HG03064 (cell line): ENCODE measurements at regions not wholly inside any gene's neighbourhood (a gene's known extent, or its start where the extent isn't known, plus 50 kb on each side); places are given as distances from the start of the nearest gene placed in this dataset.

Experiments
- ATAC-seq: cut with Tn5 transposase; IDR thresholded peaks from one replicate; pipeline ENCODE4 v1.9.1; 2021; ENCODE audit warnings: low read depth; ENCODE audit not compliant: unreplicated experiment

DNA sequence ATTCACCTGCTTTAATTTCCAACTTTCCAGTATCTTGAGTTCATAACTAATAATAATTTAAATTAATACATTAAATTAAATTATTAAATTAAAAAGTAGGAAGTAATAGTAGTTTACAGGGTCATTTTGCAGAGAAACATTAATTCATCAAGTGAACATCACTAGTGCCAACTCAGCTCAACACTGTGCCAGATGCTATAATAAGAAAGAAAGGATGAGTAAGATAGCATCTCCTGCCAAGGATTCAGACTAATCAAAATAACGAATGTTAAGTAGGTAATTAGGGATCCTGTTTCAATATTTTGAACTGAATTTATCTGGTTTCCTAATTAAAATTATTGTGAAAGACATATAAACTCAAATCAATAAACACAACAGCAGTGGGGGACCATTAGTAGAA is 596.7 kb downstream of the SLC6A15 start:
- no peak for ATAC-seq

DNA sequence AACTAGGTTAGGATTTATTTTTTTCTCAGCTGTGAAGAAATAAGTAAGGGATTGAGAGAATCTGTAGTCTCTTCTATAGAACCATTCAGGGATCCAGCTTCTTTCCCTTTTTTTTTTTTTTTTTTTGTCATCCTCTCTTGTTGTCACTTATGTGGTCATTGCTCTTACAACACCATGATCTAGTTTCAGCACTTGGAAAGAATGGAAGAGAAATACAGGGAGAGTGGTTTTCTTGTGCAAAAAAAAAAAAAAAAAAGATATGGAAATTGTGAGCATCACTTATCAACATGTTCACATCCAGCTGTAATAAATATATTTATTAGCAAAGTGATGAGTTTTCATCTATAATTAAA is 599.3 kb downstream of the SLC6A15 start:
- no peak for ATAC-seq

DNA sequence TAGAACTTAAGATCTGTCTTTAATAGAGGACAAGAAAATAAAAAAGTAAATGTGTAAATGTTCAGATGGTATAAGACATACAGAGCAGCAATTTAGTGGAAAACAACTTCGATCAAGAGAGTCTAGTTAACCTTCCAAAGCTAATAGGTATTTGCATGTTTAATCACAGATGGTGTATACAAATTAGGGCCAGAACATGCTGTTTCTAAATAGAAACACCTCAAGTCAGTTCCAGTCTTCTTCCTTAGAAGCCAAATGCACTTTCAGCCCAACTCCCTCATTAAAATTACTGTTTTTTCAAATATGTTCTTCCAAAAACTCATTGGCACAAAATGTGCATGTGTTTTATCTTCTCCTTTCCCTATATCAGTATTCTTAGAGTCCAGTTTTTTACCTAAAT is 604.4 kb downstream of the SLC6A15 start:
- ATAC-seq, result no peak

DNA sequence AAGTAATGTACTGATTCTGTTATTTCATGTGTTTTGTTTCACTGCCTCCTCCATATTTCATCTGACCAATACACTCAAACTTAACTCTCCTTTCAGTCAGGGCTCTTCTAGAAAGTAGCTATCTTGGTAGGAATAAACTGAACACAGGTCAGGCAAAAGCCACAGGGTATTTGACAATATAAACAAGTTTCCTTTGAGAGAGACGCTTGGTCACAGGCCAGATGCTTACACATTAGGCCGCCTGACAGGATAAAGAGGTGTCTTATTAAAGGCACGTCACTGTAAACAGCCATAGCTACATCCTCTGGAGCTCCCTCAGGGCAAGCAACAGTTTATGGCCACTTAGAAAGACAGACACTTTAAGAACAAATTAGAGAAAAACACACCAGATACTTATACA is 607.5 kb downstream of the SLC6A15 start:
- ATAC-seq, result no peak

DNA sequence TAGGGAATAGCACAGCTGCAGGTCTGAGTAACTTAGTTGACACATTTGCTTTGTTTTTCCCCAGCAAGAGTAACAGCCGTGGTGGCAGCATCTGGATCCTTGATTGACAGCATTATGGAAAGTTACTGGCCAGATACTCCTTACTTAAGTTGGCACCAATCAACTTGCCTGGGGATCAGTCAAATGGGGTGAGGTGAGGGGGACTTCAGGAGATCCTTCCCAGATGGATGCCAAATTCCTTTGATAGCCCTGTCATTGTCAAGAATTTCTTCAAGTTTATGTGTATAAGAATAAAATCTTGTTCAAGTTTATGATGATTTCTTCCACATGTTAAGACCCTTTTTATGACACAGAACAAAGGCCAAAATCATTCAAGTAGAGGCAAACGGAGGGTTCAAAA is 618.4 kb downstream of the SLC6A15 start:
- ATAC-seq, result no peak

DNA sequence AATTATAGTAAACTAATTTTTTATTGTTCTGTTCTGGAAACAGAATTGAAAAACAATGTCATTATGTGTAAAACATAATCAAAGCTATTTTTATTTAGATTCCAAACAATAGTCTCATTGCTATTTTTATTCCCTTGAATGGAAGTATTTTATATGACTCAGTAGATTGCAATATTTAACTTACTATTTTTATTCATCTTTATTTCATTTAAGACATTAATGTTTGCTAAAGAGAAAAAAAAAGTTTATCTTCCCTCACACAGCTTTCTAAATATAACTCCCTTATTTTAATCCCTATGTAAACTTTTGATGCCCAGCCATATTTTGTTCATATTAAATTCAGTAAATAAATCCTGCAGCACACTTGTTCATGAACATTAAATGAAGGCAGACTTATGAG is 622.4 kb downstream of the SLC6A15 start:
- no peak for ATAC-seq

DNA sequence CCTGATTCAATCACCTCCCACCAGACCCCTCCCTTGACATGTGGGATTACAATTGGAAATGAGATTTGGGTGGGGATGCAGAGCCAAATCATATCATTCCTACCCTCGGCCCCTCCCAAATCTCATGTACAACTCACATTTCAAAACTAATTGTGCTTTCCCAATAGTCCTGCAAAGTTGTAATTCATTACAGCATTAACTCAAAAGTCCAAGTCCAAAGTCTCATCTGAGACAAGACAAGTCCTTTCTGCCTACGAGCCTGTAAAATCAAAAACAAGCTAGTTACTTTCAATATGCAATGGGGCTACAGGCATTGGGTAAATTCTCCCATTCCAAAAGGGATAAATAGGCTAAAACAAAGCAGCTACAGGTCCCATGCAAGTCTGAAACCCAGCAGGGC is 634.6 kb downstream of the SLC6A15 start:
- no peak for ATAC-seq

DNA sequence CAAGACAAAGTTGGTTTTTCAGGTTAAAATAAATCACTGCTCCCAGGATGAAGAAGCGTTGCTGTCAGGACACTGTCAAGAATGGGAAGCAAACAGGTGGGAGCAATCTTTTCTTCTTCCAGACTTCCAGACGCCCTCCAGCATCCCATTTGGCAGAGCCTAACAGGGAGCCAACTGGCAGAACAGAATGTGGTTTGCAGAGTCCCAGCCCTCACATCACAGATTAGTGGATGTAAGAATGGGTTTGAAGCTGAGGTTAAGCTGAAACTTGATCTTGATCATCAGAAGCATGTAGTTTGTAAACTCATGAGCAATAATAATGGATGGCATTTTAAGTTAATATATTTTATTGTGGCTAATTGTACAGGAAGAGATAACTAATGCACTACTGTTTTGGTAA is 636.4 kb downstream of the SLC6A15 start:
- ATAC-seq, result no peak

DNA sequence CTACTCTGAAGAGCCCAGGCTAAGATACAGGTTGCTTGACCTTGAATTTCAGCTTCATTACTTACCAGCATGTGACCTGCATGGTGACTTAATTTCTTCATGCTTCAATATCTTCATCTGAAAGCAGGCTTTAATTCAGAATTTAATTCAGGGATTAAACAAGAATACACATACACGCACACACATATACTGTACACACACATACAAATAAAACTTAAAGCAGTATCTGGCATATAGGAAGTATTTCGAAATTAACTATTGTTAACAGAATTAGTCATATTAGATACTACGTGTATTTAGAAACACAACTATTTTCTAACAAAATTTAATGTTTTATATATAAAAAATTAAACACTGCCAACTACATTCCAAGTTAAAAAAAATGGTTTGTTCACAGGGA is 640.3 kb downstream of the SLC6A15 start:
- no peak for ATAC-seq

DNA sequence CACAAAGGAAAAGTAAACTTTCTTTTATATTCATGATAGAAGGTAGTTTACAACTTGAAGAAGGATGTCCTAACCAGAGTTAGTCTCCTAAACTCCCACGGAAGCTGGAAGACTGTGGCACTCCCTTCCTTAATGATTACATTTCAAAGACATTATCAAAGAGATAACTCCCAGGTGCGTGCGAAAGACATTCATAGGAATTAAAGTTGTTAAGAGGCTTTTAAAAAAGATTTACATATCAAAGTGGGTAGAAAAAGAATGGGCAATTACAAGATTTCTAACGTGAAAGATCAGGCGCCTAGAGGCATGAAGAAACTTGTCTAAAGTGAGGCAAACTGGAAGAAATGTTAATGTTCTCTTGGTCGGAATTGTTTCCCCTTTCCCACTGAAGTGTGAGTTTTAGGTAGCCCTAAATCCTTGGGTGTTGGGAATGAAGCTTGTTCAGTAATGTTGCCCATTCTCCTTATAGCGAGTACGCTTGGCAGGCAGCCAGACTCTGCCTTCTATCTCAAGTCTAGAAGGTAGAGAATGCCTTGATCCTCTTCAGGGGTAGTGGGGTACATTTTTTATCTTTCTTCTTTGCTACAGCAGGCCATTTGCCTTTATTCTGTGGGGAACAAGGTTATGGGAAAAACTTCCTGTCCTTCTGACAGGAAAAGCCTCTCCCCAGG is 642.0 kb downstream of the SLC6A15 start:
- no peak for ATAC-seq

DNA sequence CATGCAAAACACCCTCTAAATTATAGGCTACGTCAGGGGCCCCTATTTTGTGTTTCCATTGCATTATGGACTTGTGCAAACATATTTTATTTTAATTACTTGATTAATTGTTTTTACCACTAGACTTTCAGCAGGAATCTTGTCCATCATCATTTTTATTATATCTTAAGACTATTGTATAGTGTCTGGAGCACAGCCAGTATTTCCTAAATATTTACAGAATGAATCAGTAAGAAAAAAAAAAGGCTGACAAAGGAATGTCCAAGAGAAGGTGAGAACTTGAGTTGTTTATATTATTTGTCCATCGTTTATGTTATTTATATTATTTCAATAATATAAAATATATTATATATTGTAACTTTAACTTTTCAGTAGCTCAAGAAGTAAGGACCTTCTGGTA is 664.7 kb downstream of the SLC6A15 start:
- no peak for ATAC-seq

DNA sequence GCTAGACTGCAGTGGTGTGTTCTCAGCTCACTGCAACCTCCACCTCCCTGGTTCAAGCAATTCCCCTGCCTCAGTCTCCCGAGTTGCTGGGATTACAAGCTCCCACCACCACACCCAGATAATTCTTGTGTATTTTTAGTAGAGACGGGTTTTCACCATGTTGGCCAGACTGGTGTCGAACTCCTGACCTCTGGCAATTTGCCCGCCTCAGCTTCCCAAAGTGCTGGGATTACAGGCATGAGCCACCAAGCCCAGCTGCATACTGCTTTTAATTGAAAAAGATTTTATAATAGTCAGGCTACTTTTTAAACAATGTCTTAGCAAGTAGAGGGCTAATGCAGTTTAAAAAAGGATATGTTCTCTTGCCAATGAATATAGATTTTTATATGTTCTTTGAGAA is 668.9 kb downstream of the SLC6A15 start:
- ATAC-seq, result no peak

DNA sequence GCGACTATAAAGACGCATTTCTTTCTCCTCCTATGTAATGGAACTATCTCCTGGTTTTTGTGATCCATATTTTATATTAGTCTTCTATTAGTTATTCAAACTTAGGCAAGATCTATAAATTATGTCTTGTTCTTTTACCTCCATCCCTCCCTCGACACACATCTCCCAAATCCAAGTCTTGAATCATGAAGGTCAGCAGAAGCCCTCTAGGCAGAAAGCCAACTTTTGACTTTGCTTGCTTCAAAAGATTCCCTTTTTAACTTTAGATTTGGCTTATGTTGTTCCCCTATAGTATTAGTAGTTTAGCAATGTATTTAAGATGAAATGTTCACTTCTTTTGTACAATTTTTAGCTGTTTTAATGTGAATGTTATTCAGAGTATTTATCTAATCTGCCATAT is 689.8 kb downstream of the SLC6A15 start:
- no peak for ATAC-seq

DNA sequence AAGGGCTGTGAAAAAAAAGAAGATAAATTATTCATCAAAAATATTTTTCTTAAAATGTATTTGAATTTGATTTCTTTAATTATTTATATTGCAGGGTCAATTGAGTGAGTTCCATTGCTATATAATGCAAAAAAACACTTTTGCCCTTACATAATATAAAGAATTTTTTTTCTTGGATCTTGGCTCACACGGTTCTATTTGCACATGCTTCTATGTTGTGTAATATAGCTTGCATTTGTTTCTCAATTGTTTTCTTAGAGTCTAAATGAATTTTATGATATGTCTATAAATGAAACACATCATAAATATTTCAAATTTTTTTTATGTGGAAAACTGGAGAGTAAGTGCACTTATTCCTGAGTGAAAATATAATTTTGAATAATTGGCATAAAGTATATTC is 694.2 kb downstream of the SLC6A15 start:
- no peak for ATAC-seq

DNA sequence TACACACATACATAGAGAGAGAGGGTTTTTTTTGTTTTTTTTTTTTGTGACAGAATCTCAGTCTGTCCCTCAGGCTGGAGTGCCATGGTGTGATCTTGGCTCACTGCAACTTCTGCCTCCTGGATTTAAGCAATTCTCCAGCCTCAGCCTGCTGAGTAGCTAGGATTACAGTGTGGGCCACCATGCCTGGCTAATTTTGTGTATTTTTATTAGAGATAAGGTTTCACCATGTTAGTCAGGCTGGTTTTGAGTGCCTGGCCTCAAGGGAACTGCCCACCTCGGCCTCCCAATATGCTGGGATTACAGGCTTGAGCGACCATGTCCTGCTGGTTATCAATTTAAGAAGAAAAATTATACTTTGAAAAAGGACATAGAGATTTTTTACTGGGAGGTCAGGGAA is 710.6 kb downstream of the SLC6A15 start:
- no peak for ATAC-seq

DNA sequence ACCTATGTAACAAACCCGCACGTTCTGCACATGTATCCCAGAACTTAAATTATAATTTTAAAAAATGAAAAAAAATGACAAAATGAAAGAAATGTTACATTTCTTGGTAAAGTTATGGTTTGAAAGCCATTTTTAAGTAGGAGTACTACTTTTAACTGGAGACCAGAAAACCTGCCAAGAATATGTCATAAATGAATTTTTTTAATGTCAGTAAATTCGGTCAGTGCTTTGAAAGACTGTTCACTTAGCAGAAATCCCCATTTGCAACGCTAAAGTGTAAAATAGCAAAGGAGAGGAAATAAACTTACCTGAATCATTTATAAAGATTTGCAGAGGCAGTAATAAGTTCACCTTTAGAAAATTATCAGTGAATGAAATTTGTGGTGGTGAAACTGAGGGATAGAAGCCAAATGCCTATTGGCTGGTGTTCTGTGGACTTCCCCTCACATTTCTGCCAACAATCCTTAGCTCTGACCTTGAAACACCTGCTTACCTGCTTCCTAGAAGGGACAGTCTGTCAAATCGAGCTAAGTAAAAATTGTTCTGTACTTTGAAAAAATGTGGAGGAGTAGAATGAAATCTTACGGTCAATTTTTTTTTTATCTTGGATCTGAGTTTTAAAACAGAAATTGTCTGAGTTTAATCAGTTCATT is 714.2 kb downstream of the SLC6A15 start:
- ATAC-seq, result no peak

DNA sequence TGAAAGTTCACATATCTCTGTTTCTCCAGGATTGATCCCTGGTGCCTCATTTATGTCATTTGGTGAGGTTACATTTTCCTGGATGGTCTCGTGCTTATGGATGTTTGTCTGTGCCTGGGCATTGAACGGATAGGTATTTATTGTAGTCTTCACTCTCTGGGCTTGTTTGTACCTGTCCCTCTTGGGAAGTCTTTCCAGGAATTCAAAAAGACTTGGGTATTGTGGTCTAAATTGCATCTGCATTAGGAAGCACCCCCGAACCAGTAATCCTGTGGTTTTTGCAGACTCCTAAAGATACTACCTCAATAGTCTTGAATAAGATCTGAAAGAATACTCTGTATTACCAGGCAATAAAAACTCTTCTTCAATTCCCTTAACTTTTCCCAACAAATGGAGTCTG is 720.8 kb downstream of the SLC6A15 start:
- ATAC-seq, result no peak

DNA sequence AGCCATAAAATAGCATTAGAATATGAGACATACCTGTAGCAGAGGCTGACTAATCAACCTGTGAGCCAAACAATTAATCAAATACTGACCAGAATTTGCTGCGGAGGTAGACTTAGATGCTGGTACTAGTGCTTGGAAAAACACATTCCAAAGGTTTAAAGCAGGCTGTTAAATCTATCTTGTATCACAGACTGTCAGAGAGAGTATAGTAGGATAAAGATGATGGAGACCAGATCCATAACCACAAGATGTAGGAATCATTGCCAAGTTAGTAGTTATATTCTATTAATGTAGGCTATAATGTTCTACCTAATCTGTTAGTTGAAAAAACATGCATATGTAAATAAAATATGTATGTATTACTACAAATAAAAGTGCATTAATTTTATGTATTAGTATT is 726.2 kb downstream of the SLC6A15 start:
- ATAC-seq, result no peak

DNA sequence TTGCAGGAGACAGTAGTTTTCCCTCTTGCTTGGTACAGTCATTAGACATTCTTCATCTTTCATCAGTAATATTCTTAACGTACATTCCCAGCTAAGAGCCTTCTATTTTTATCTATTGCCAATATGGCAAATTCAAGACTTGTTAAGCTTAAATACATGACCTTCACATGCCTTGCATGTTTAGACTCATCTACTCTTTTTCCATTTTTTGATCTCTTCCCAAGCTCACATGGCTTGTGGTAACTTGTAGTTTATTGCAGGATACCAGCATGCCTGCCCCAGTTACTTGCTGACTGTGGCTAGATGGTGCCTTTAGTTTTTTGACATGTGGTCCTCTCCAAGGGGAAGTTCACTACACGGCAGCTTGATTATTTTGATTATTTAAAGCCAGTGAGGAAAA is 729.0 kb downstream of the SLC6A15 start:
- ATAC-seq, result no peak

DNA sequence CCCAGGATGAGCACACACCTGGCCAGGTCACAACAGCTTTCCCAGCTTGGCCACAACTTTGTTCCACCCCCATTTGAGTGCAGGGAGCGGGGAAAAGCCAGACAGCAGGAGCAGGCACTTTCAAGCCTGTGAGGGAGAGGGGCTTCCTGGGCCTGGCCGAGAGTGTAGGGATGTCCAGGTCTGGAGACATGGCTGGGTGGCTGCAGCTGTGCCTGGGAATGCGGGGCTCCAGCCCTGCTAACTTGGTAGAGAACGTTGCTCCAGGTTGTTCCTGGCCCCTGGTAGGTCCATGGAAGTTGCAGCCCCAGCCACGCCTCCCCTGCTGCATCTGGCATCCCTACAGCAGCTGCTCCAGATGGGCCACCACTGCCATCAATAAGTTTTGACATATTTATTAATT is 738.5 kb downstream of the SLC6A15 start:
- no peak for ATAC-seq

DNA sequence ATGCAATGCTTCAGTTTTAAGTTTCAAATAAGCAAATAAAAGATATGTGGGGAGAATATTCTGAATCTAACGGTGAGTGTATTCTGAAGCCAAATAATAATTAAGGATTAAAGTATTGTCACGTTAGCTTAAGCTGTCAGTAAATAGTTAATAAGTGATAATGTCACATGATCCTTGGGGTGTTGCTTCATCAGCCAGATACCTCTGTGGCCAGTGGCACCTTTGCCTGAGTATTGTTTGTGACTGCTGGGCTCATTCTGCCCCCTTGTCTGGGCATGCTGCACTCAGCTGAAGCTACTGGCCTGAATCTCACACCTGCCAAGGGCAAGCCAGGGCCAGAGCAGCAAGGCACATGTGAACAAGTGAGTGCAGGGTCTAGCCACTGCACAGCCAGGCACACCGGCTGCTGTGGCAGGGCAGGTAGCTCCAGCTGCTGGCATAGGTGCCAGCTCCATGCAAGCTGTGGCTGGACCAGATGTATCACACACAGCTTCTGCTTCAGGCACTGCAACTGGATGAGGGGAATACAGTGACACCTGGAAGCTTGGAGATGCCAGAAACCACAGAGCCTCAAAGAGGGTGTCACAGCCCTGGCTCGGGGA is 739.7 kb downstream of the SLC6A15 start:
- no peak for ATAC-seq

DNA sequence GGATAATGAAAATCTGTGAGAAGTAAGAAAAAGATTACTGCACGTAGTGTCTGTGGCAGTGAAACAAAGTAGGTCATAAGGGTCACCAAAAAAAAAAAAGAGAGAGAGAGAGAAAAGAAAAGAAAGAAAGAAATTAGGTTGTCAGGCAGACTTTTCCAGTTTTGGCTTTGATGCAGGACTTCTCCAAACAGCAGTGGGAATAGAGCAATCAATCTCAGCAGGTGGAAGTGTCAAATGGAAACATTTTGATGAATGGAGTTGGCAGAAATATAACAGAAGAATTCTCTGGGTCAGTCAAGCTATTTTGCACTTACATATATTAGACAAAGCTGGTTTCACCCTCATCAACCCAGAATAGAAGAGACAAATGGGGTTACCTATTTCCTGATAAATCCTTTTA is 745.8 kb downstream of the SLC6A15 start:
- no peak for ATAC-seq
